H9 (cell line): ENCODE measurements at regions not wholly inside any gene's neighbourhood (a gene's known extent, or its start where the extent isn't known, plus 50 kb on each side); places are given as distances from the start of the nearest gene placed in this dataset.

Experiments used
- DNase-seq: peaks from one replicate; pipeline ENCODE4 v3.0.0-alpha.2; 2017
- H2AFZ ChIP-seq: one replicate; pipeline ENCODE4 v1.6.1; 2013; ENCODE audit warnings: mild to moderate bottlenecking, low read length, control low read depth, moderate library complexity
- H2AK5ac ChIP-seq: 2 replicates; pipeline ENCODE4 v1.6.1; 2013; ENCODE audit warnings: low read length, control low read depth, mixed read lengths; ENCODE audit not compliant: insufficient read length
- H2BK120ac ChIP-seq: one replicate; pipeline ENCODE4 v1.6.1; 2013; ENCODE audit warnings: low read depth, mild to moderate bottlenecking, low read length, control low read depth, inconsistent platforms; ENCODE audit not compliant: poor library complexity, severe bottlenecking
- H2BK12ac ChIP-seq: 2 replicates; pipeline ENCODE4 v1.6.1; 2013; ENCODE audit warnings: low read length, control low read depth, mixed read lengths, low read depth; ENCODE audit not compliant: insufficient read length
- H2BK15ac ChIP-seq: 2 replicates; pipeline ENCODE4 v1.6.1; 2013; ENCODE audit warnings: low read depth, low read length, control low read depth
- H2BK20ac ChIP-seq: one replicate; pipeline ENCODE4 v1.6.1; 2013; ENCODE audit warnings: low read depth, mild to moderate bottlenecking, low read length, control low read depth, inconsistent platforms; ENCODE audit not compliant: poor library complexity, severe bottlenecking
- H2BK5ac ChIP-seq: 2 replicates; pipeline ENCODE4 v1.6.1; 2013; ENCODE audit warnings: low read length, control low read depth, mixed read lengths; ENCODE audit not compliant: insufficient read length
- H3K14ac ChIP-seq: 2 replicates; pipeline ENCODE4 v1.6.1; 2013; ENCODE audit warnings: low read length, control low read depth; ENCODE audit not compliant: insufficient read depth
- H3K18ac ChIP-seq: 2 replicates; pipeline ENCODE4 v1.6.1; 2013; ENCODE audit warnings: low read depth, mild to moderate bottlenecking, mixed read lengths, low read length, control low read depth; ENCODE audit not compliant: insufficient read length
- H3K23ac ChIP-seq: 2 replicates; pipeline ENCODE4 v1.6.1; 2013; ENCODE audit warnings: low read length, control low read depth, mixed read lengths, low read depth; ENCODE audit not compliant: insufficient read length
- H3K23me2 ChIP-seq: 2 replicates; pipeline ENCODE4 v1.6.1; 2013; ENCODE audit warnings: low read depth, mild to moderate bottlenecking, mixed read lengths, low read length, control low read depth; ENCODE audit not compliant: insufficient read length, poor library complexity, severe bottlenecking
- H3K27ac ChIP-seq: 2 replicates; pipeline ENCODE4 v1.5.1; 2013; ENCODE audit warnings: low read length, control low read depth, mixed read lengths, low read depth; ENCODE audit not compliant: insufficient read length
- H3K27me3 ChIP-seq: 2 replicates; pipeline ENCODE4 v1.6.1; 2013; ENCODE audit warnings: low read length, control low read depth, inconsistent platforms; ENCODE audit not compliant: insufficient read depth
- H3K4ac ChIP-seq: 2 replicates; pipeline ENCODE4 v1.6.1; 2013; ENCODE audit warnings: low read depth, mild to moderate bottlenecking, control low read depth, inconsistent platforms, low read length, moderate library complexity
- H3K4me1 ChIP-seq: 2 replicates; pipeline ENCODE4 v1.6.1; 2013; ENCODE audit warnings: low read length, control low read depth, inconsistent platforms; ENCODE audit not compliant: insufficient read depth
- H3K4me2 ChIP-seq: 2 replicates; pipeline ENCODE4 v1.6.1; 2013; ENCODE audit warnings: low read length, control low read depth, mixed read lengths; ENCODE audit not compliant: insufficient read length, insufficient read depth
- H3K56ac ChIP-seq: 2 replicates; pipeline ENCODE4 v1.6.1; 2013; ENCODE audit warnings: low read depth, mild to moderate bottlenecking, mixed read lengths, low read length, control low read depth; ENCODE audit not compliant: insufficient read length
- H3K79me1 ChIP-seq: 2 replicates; pipeline ENCODE4 v1.6.1; 2013; ENCODE audit warnings: low read depth, mild to moderate bottlenecking, moderate library complexity, low read length, control low read depth, inconsistent platforms; ENCODE audit not compliant: insufficient read depth, poor library complexity, severe bottlenecking
- H3K79me2 ChIP-seq: 2 replicates; pipeline ENCODE4 v1.6.1; 2013; ENCODE audit warnings: low read length, control low read depth, inconsistent platforms; ENCODE audit not compliant: insufficient read depth
- H3K9ac ChIP-seq: 2 replicates; pipeline ENCODE4 v1.6.1; 2013; ENCODE audit warnings: low read length, control low read depth, mixed read lengths; ENCODE audit not compliant: insufficient read length; ENCODE audit errors: extremely low read depth
- H3K9me3 ChIP-seq: one replicate; pipeline ENCODE4 v1.6.1; 2013; ENCODE audit warnings: low read depth, low read length, inconsistent platforms; ENCODE audit not compliant: control insufficient read depth
- H3T11ph ChIP-seq: one replicate; pipeline ENCODE4 v1.6.1; 2013; ENCODE audit warnings: mild to moderate bottlenecking, low read length, control low read depth, inconsistent platforms
- H4K20me1 ChIP-seq: one replicate; pipeline ENCODE4 v1.6.1; 2013; ENCODE audit not compliant: control insufficient read depth, insufficient read length, insufficient read depth
- H4K5ac ChIP-seq: 2 replicates; pipeline ENCODE4 v1.6.1; 2013; ENCODE audit warnings: low read depth, mild to moderate bottlenecking, mixed read lengths, low read length, control low read depth; ENCODE audit not compliant: insufficient read length
- H4K8ac ChIP-seq: replicated peaks from 2 replicates; pipeline ENCODE4 v1.6.1; 2013; ENCODE audit warnings: low read length, control low read depth, mixed read lengths, low read depth; ENCODE audit not compliant: insufficient read length
- H4K91ac ChIP-seq: 2 replicates; pipeline ENCODE4 v1.6.1; 2013; ENCODE audit warnings: low read depth, mild to moderate bottlenecking, moderate library complexity, mixed read lengths, low read length, control low read depth; ENCODE audit not compliant: insufficient read length
- H3K27ac Mint-ChIP-seq, 3 experiments: 2 replicates in 2 of 3; 3 replicates in 1 of 3; pipeline ENCODE4 v1.8.0; 2020 to 2021; ENCODE audit warnings: mixed read lengths in 3 of 3, mild to moderate bottlenecking in 1 of 3, moderate library complexity in 1 of 3
- H3K27me3 Mint-ChIP-seq: 2 replicates; pipeline ENCODE4 v1.8.0; 2021; ENCODE audit warnings: low read depth, mild to moderate bottlenecking, moderate library complexity, mixed read lengths
- H3K36me3 Mint-ChIP-seq, 3 experiments: 2 replicates in 2 of 3; 3 replicates in 1 of 3; pipeline ENCODE4 v1.8.0; 2020 to 2021; ENCODE audit warnings: low read depth in 3 of 3, mixed read lengths in 3 of 3; ENCODE audit not compliant: insufficient read depth in 1 of 3
- H3K4me1 Mint-ChIP-seq, 2 experiments: 2 replicates each; pipeline ENCODE4 v1.8.0; 2020; ENCODE audit warnings: mixed read lengths in 2 of 2
- H3K4me3 Mint-ChIP-seq, 2 experiments: 2 replicates in 1 of 2; 3 replicates in 1 of 2; pipeline ENCODE4 v1.8.0; 2020 to 2021; ENCODE audit warnings: mild to moderate bottlenecking in 2 of 2, mixed read lengths in 2 of 2, moderate library complexity in 1 of 2
- H3K9me3 Mint-ChIP-seq, 2 experiments: 2 replicates in 1 of 2; 3 replicates in 1 of 2; pipeline ENCODE4 v1.8.0; 2020; ENCODE audit warnings: mild to moderate bottlenecking in 2 of 2, mixed read lengths in 2 of 2, moderate library complexity in 1 of 2
- CTCF ChIP-seq: fragments of 200-600 bp; sonication (generic); conservative IDR thresholded peaks from 3 replicates; pipeline ENCODE4 v1.8.0; 2021; ENCODE audit warnings: antibody characterized with exemption, mild to moderate bottlenecking
- WGBS: extraction: QIAGEN DNeasy Blood & Tissue Kit; methylation state at CpG from one replicate; pipeline ENCODE4 v1.1.7; 2013; ENCODE audit warnings: missing lambda C conversion rate, low lambda C conversion rate, mixed read lengths; ENCODE audit not compliant: insufficient read length; ENCODE audit errors: extremely low coverage; 5-methylcytosine and 5-hydroxymethylcytosine counted together

DNA sequence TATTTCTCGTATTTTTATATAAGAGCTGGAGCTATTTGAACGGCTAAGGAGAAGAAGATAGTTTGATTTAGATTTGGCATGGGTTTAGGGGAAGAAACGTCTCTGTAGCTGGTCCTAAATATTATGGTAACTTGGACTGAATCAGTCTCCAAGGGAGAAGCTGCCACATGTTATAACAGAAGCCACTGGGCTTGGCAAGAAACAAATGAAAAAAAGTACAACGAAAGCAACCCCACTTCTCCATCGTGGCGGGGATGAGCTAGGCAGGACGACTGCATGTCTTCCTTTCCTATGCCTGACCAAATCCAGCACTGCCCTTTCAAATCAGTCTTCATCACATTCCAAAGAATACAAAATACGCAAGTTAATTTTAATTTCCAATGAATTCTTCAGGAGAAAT lies 196.7 kb upstream of the KLF14 start:
- DNase-seq, result no peak
- Mint-ChIP-seq H3K4me3 (no peak overlapping the region), H3K4me1 (peaks cover 6 to 12% of the 10 kb centered on the region in 2 experiments), H3K27ac (peak overlapping the region in 1 of 3 experiments; percentile 68; a peak in 1 of 7 replicates), H3K9me3 (no peaks in the 10 kb centered on the region), H3K36me3 (no peaks in the 10 kb centered on the region), H3K27me3 (no peaks in the 10 kb centered on the region; the same call in 1 of the 2 replicates)
- H3K9ac ChIP-seq, result no peak overlapping the region
- H2AK5ac ChIP-seq, result no peak overlapping the region
- no peaks in the 10 kb centered on the region; the same call in 1 of the 2 replicates for H3K4me1 ChIP-seq
- H3K56ac ChIP-seq, result no peak overlapping the region
- H3K79me1 ChIP-seq, result no peaks in the 10 kb centered on the region
- H3K9me3 ChIP-seq, result no peaks in the 10 kb centered on the region
- H3K23ac ChIP-seq, result no peak overlapping the region
- no peak overlapping the region for H3T11ph ChIP-seq
- no peaks in the 10 kb centered on the region for H3K79me2 ChIP-seq
- H2BK12ac ChIP-seq, result no peak overlapping the region
- no peak overlapping the region for H3K14ac ChIP-seq
- H2AFZ ChIP-seq, result no peak overlapping the region
- H4K91ac ChIP-seq, result no peak overlapping the region
- H2BK15ac ChIP-seq, result no peak overlapping the region
- no peak overlapping the region for H3K27ac ChIP-seq
- no peaks in the 10 kb centered on the region for H4K20me1 ChIP-seq
- WGBS, result no CpG with 5 or more reads among the region's 8 CpGs
- H2BK120ac ChIP-seq, result no peak overlapping the region
- H4K5ac ChIP-seq, result no peak overlapping the region
- TF ChIP-seq CTCF, result no peak
- H3K4me2 ChIP-seq, result no peak overlapping the region
- H4K8ac ChIP-seq, result no peak overlapping the region
- H2BK20ac ChIP-seq, result no peak overlapping the region
- H3K23me2 ChIP-seq, result no peaks in the 10 kb centered on the region
- H2BK5ac ChIP-seq, result no peak overlapping the region
- H3K27me3 ChIP-seq, result no peaks in the 10 kb centered on the region
- H3K4ac ChIP-seq, result no peak overlapping the region
- H3K18ac ChIP-seq, result no peak overlapping the region
